Activated CD8-positive, alpha-beta memory T cell treated with anti-CD3 and anti-CD28 coated beads, Interleukin-2, amount 50 U/mL, for 4 hours (primary cell): ENCODE measurements at regions not wholly inside any gene's neighbourhood (a gene's known extent, or its start where the extent isn't known, plus 50 kb on each side); places are given as distances from the start of the nearest gene placed in this dataset.
"Not testable (repeated sequence)": the region's sequence is repeated elsewhere in the genome, so short reads cannot be mapped to it uniquely, and the experiment has no call there.

Experiments
- DNase-seq: peaks from one replicate; pipeline ENCODE4 v3.0.0-alpha.2; 2020

GRCh38 chr21:6486821-6487220 lies 4034.6 kb upstream of the TPTE start:
- DNase-seq: not testable (repeated sequence)

GRCh38 chr21:6492691-6493090 lies 4028.7 kb upstream of the TPTE start:
- not testable (repeated sequence) for DNase-seq

- DNase-seq: not testable (repeated sequence)
These were observed 4027.4 kb upstream of the TPTE start for GRCh38 chr21:6493957-6494356.

GRCh38 chr21:6496356-6496755 lies 4025.0 kb upstream of the TPTE start:
- not testable (repeated sequence) for DNase-seq

GRCh38 chr21:6498716-6499115 lies 4022.7 kb upstream of the TPTE start:
- DNase-seq: peak; percentile 23

GRCh38 chr21:6499128-6499826 lies 4022.1 kb upstream of the TPTE start:
- peak; percentile 80 for DNase-seq

GRCh38 chr21:6499866-6500265 lies 4021.5 kb upstream of the TPTE start:
- DNase-seq: not testable (repeated sequence)

GRCh38 chr21:6500681-6501080 lies 4020.7 kb upstream of the TPTE start:
- DNase-seq: not testable (repeated sequence)

GRCh38 chr21:6506167-6506894 lies 4015.1 kb upstream of the TPTE start:
- not testable (repeated sequence) for DNase-seq

- not testable (repeated sequence) for DNase-seq
These were observed 4013.8 kb upstream of the TPTE start for GRCh38 chr21:6507632-6508031.

GRCh38 chr21:6521777-6522176 lies 3999.6 kb upstream of the TPTE start:
- not testable (repeated sequence) for DNase-seq

- DNase-seq: not testable (repeated sequence)
These were observed 3995.2 kb upstream of the TPTE start for GRCh38 chr21:6526213-6526612.

GRCh38 chr21:6530655-6531054 lies 3990.7 kb upstream of the TPTE start:
- not testable (repeated sequence) for DNase-seq

- DNase-seq: not testable (repeated sequence)
These were observed 3988.1 kb upstream of the TPTE start for GRCh38 chr21:6533261-6533660.

- DNase-seq: not testable (repeated sequence)
These were observed 3983.1 kb upstream of the TPTE start for GRCh38 chr21:6538320-6538719.

GRCh38 chr21:6539688-6540087 lies 3981.7 kb upstream of the TPTE start:
- not testable (repeated sequence) for DNase-seq

- DNase-seq: not testable (repeated sequence)
These were observed 3980.3 kb upstream of the TPTE start for GRCh38 chr21:6541036-6541435.

- not testable (repeated sequence) for DNase-seq
These were observed 3976.1 kb upstream of the TPTE start for GRCh38 chr21:6545288-6545687.

- not testable (repeated sequence) for DNase-seq
These were observed 3970.3 kb upstream of the TPTE start for GRCh38 chr21:6551045-6551444.

- not testable (repeated sequence) for DNase-seq
These were observed 3967.6 kb upstream of the TPTE start for GRCh38 chr21:6553505-6554376.

GRCh38 chr21:6554377-6554864 lies 3967.0 kb upstream of the TPTE start:
- not testable (repeated sequence) for DNase-seq

GRCh38 chr21:6556516-6556915 lies 3964.9 kb upstream of the TPTE start:
- DNase-seq: not testable (repeated sequence)

GRCh38 chr21:6557415-6557814 lies 3964.0 kb upstream of the TPTE start:
- DNase-seq: not testable (repeated sequence)
